GM23338 (cell line): ENCODE measurements at regions not wholly inside any gene's neighbourhood (a gene's known extent, or its start where the extent isn't known, plus 50 kb on each side); places are given as distances from the start of the nearest gene placed in this dataset.

ENCODE experiments used
- EZH2 ChIP-seq: fragments of 200-600 bp; sonication (generic); IDR thresholded peaks from one replicate; pipeline ENCODE4 v1.8.0; 2017; ENCODE audit warnings: antibody characterized with exemption, mild to moderate bottlenecking, low read depth; ENCODE audit not compliant: unreplicated experiment
- EZH2phosphoT487 ChIP-seq: fragments of 200-600 bp; sonication (generic); IDR thresholded peaks from one replicate; pipeline ENCODE4 v1.8.1; 2018; ENCODE audit warnings: antibody characterized with exemption; ENCODE audit not compliant: unreplicated experiment
- POLR2AphosphoS5 ChIP-seq: IDR thresholded peaks from 2 replicates; pipeline ENCODE4 v1.6.1; 2016; ENCODE audit warnings: antibody characterized with exemption, low read depth
- REST ChIP-seq: IDR thresholded peaks from one replicate; pipeline ENCODE4 v1.6.1; 2018; ENCODE audit warnings: antibody characterized with exemption; ENCODE audit not compliant: unreplicated experiment
- ZNF331 ChIP-seq: fragments of 250-450 bp; sonication (Bioruptor Pico); IDR thresholded peaks from 2 replicates; pipeline ENCODE4 v1.5.0; 2020; ENCODE audit warnings: low read depth, mild to moderate bottlenecking, moderate library complexity
- TF ChIP-seq, protein P1 (sequence below), 2 experiments: fragments of 200-600 bp in 1 of 2; sonication (generic) in 1 of 2; conservative IDR thresholded peaks; 2 replicates each; pipeline versions ENCODE4 v1.5.1 to v1.6.1; 2016 to 2017; ENCODE audit warnings: antibody characterized with exemption in 2 of 2, low read depth in 2 of 2, mild to moderate bottlenecking in 2 of 2, moderate library complexity in 1 of 2

DNA sequence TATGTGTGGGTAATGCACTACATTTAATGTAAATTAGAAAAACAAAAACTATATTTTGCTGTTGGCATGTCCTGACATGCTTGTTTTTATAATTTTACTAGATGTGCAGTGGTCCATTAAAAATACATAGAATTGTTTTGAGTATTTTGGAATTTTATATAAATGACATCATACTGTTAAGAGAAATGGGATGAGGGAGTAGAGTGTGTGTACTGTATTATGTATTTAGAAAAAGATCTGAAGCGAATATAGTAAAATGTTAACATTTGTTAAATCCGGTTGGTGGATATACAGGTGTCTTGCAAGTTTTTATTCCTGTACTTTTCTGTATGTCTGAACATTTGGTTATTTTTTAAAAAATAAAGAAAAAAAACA lies 288.4 kb upstream of the SATB1 start:
- TF ChIP-seq EZH2, result no peak
- TF ChIP-seq, protein P1, sequence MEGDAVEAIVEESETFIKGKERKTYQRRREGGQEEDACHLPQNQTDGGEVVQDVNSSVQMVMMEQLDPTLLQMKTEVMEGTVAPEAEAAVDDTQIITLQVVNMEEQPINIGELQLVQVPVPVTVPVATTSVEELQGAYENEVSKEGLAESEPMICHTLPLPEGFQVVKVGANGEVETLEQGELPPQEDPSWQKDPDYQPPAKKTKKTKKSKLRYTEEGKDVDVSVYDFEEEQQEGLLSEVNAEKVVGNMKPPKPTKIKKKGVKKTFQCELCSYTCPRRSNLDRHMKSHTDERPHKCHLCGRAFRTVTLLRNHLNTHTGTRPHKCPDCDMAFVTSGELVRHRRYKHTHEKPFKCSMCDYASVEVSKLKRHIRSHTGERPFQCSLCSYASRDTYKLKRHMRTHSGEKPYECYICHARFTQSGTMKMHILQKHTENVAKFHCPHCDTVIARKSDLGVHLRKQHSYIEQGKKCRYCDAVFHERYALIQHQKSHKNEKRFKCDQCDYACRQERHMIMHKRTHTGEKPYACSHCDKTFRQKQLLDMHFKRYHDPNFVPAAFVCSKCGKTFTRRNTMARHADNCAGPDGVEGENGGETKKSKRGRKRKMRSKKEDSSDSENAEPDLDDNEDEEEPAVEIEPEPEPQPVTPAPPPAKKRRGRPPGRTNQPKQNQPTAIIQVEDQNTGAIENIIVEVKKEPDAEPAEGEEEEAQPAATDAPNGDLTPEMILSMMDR (conservative IDR thresholded peaks at IDR 0.05; ENCODE audit: low read depth in 2 of 2), result no peak
- no peak for TF ChIP-seq REST
- TF ChIP-seq ZNF331, result no peak
- no peak for TF ChIP-seq POLR2AphosphoS5
- TF ChIP-seq EZH2phosphoT487, result no peak
